GM23338 (cell line): ENCODE measurements at regions not wholly inside any gene's neighbourhood (a gene's known extent, or its start where the extent isn't known, plus 50 kb on each side); places are given as distances from the start of the nearest gene placed in this dataset.

Source experiments
- ATAC-seq: fragments of 200-7000 bp; cut with Tn5 transposase; 3 replicates; pipeline ENCODE4 v1.9.1; 2020
- DNase-seq: peaks from one replicate; pipeline ENCODE4 v3.0.0-alpha.2; 2015; ENCODE audit warnings: low spot score
- H2AFZ ChIP-seq: fragments of 200-600 bp; sonication (generic); 2 replicates; pipeline ENCODE4 v1.8.0; 2016; ENCODE audit warnings: antibody characterized with exemption, mild to moderate bottlenecking, moderate library complexity
- H3F3A ChIP-seq: fragments of 200-600 bp; sonication (generic); replicated peaks from 2 replicates; pipeline ENCODE4 v1.8.0; 2017; ENCODE audit warnings: antibody characterized with exemption, mixed run types, low read depth
- H3K27ac ChIP-seq: fragments of 200-600 bp; sonication (generic); 2 replicates; pipeline ENCODE4 v1.6.1; 2016; ENCODE audit warnings: low read depth
- H3K27me3 ChIP-seq: fragments of 200-600 bp; sonication (generic); 2 replicates; pipeline ENCODE4 v1.8.0; 2016; ENCODE audit warnings: mild to moderate bottlenecking, mixed run types, moderate library complexity; ENCODE audit not compliant: insufficient read depth
- H3K36me3 ChIP-seq: fragments of 200-600 bp; sonication (generic); 2 replicates; pipeline ENCODE4 v1.8.0; 2016; ENCODE audit warnings: mild to moderate bottlenecking; ENCODE audit not compliant: insufficient read depth
- H3K4me1 ChIP-seq: fragments of 200-600 bp; sonication (generic); 2 replicates; pipeline ENCODE4 v1.8.0; 2016; ENCODE audit warnings: mild to moderate bottlenecking, moderate library complexity; ENCODE audit not compliant: insufficient read depth
- H3K4me2 ChIP-seq: fragments of 200-600 bp; sonication (generic); 2 replicates; pipeline ENCODE4 v1.7.1; 2017; ENCODE audit warnings: mixed run types
- H3K4me3 ChIP-seq: fragments of 200-600 bp; sonication (generic); 2 replicates; pipeline ENCODE4 v1.6.1; 2016; ENCODE audit warnings: mixed run types
- H3K79me2 ChIP-seq: fragments of 200-600 bp; sonication (generic); replicated peaks from 2 replicates; pipeline ENCODE4 v1.8.0; 2017; ENCODE audit warnings: mild to moderate bottlenecking; ENCODE audit not compliant: insufficient read depth
- H3K9me2 ChIP-seq: fragments of 200-600 bp; sonication (generic); 2 replicates; pipeline ENCODE4 v1.8.0; 2017; ENCODE audit not compliant: insufficient read depth
- H4K20me1 ChIP-seq: fragments of 200-600 bp; sonication (generic); replicated peaks from 2 replicates; pipeline ENCODE4 v1.8.0; 2017; ENCODE audit warnings: mild to moderate bottlenecking; ENCODE audit not compliant: insufficient read depth
- H3K27ac Mint-ChIP-seq: 2 replicates; pipeline ENCODE4 v1.8.0; 2020; ENCODE audit warnings: inconsistent platforms, mild to moderate bottlenecking, moderate library complexity, mixed read lengths
- H3K27me3 Mint-ChIP-seq: 3 replicates; pipeline ENCODE4 v1.8.0; 2022; ENCODE audit warnings: low read depth, mild to moderate bottlenecking, moderate library complexity, mixed read lengths, inconsistent platforms; ENCODE audit not compliant: insufficient read depth, poor library complexity
- H3K36me3 Mint-ChIP-seq: 3 replicates; pipeline ENCODE4 v1.8.0; 2021; ENCODE audit warnings: low read depth, mild to moderate bottlenecking, inconsistent platforms, moderate library complexity, mixed read lengths
- H3K4me1 Mint-ChIP-seq: 3 replicates; pipeline ENCODE4 v1.8.0; 2020; ENCODE audit warnings: mild to moderate bottlenecking, inconsistent platforms, mixed read lengths
- H3K4me3 Mint-ChIP-seq: 3 replicates; pipeline ENCODE4 v1.8.0; 2021; ENCODE audit warnings: moderate library complexity, mild to moderate bottlenecking, inconsistent platforms, mixed read lengths
- H3K9me3 Mint-ChIP-seq: 3 replicates; pipeline ENCODE4 v1.8.0; 2020; ENCODE audit warnings: moderate library complexity, mild to moderate bottlenecking, inconsistent platforms, mixed read lengths
- CREB1 ChIP-seq: fragments of 250-450 bp; sonication (Bioruptor Pico); IDR thresholded peaks from 2 replicates; pipeline ENCODE4 v1.5.0; 2020; ENCODE audit warnings: low read depth, mild to moderate bottlenecking, moderate library complexity
- ETS1 ChIP-seq: IDR thresholded peaks from 2 replicates; pipeline ENCODE4 v1.6.1; 2016; ENCODE audit warnings: antibody characterized with exemption
- EZH2 ChIP-seq: fragments of 200-600 bp; sonication (generic); IDR thresholded peaks from one replicate; pipeline ENCODE4 v1.8.0; 2017; ENCODE audit warnings: antibody characterized with exemption, mild to moderate bottlenecking, low read depth; ENCODE audit not compliant: unreplicated experiment
- EZH2phosphoT487 ChIP-seq: fragments of 200-600 bp; sonication (generic); IDR thresholded peaks from one replicate; pipeline ENCODE4 v1.8.1; 2018; ENCODE audit warnings: antibody characterized with exemption; ENCODE audit not compliant: unreplicated experiment
- NANOG ChIP-seq: IDR thresholded peaks from 2 replicates; pipeline ENCODE4 v1.6.1; 2016; ENCODE audit warnings: antibody characterized with exemption, borderline replicate concordance
- STAT1 ChIP-seq: IDR thresholded peaks from one replicate; pipeline ENCODE4 v1.6.1; 2016; ENCODE audit warnings: antibody characterized with exemption; ENCODE audit not compliant: unreplicated experiment
- ZNF114 ChIP-seq: fragments of 250-450 bp; sonication (Bioruptor Pico); IDR thresholded peaks from 2 replicates; pipeline ENCODE4 v1.5.0; 2020; ENCODE audit warnings: mild to moderate bottlenecking, moderate library complexity
- TF ChIP-seq, protein P1 (sequence below), 2 experiments: fragments of 200-600 bp in 1 of 2; sonication (generic) in 1 of 2; conservative IDR thresholded peaks; 2 replicates each; pipeline versions ENCODE4 v1.5.1 to v1.6.1; 2016 to 2017; ENCODE audit warnings: antibody characterized with exemption in 2 of 2, low read depth in 2 of 2, mild to moderate bottlenecking in 2 of 2, moderate library complexity in 1 of 2
- TF ChIP-seq, protein P2 (sequence below): IDR thresholded peaks from one replicate; pipeline ENCODE4 v1.6.1; 2018; ENCODE audit warnings: antibody characterized with exemption; ENCODE audit not compliant: unreplicated experiment
- TF ChIP-seq, protein P3 (sequence below): fragments of 250-450 bp; sonication (Bioruptor Pico); IDR thresholded peaks from 2 replicates; pipeline ENCODE4 v1.5.0; 2020; ENCODE audit warnings: mild to moderate bottlenecking, moderate library complexity

- Histone ChIP-seq H3K27me3 (no peaks in the 10 kb centered on the region), H3K36me3 (no peaks in the 10 kb centered on the region)
These were observed 1427.7 kb upstream of the C9orf72 start for GRCh38 chr9:29001006-29001405.

More at GRCh38 chr9:29001006-29001405, 1427.7 kb upstream of the C9orf72 start:
- Histone ChIP-seq H3K4me2 (no peak overlapping the region), H3F3A (no peaks in the 10 kb centered on the region), H3K4me3 (no peak overlapping the region), H4K20me1 (no peaks in the 10 kb centered on the region), H3K79me2 (no peaks in the 10 kb centered on the region), H3K9me2 (no peaks in the 10 kb centered on the region), H3K27ac (no peak overlapping the region), H3K4me1 (no peaks in the 10 kb centered on the region), H2AFZ (no peak overlapping the region)
- no peak for ATAC-seq
- no peak overlapping the region for H3K27ac Mint-ChIP-seq
- H3K36me3 Mint-ChIP-seq: no peaks in the 10 kb centered on the region
- DNase-seq: no peak
- no peak for TF ChIP-seq ETS1
- TF ChIP-seq, protein P1, sequence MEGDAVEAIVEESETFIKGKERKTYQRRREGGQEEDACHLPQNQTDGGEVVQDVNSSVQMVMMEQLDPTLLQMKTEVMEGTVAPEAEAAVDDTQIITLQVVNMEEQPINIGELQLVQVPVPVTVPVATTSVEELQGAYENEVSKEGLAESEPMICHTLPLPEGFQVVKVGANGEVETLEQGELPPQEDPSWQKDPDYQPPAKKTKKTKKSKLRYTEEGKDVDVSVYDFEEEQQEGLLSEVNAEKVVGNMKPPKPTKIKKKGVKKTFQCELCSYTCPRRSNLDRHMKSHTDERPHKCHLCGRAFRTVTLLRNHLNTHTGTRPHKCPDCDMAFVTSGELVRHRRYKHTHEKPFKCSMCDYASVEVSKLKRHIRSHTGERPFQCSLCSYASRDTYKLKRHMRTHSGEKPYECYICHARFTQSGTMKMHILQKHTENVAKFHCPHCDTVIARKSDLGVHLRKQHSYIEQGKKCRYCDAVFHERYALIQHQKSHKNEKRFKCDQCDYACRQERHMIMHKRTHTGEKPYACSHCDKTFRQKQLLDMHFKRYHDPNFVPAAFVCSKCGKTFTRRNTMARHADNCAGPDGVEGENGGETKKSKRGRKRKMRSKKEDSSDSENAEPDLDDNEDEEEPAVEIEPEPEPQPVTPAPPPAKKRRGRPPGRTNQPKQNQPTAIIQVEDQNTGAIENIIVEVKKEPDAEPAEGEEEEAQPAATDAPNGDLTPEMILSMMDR (conservative IDR thresholded peaks at IDR 0.05; ENCODE audit: low read depth in 2 of 2): no peak
- no peak for TF ChIP-seq ZNF114 (CRISPR knock-in tag)
- no peak for TF ChIP-seq CREB1
- TF ChIP-seq STAT1: no peak
- TF ChIP-seq EZH2: no peak
- TF ChIP-seq, protein P2, sequence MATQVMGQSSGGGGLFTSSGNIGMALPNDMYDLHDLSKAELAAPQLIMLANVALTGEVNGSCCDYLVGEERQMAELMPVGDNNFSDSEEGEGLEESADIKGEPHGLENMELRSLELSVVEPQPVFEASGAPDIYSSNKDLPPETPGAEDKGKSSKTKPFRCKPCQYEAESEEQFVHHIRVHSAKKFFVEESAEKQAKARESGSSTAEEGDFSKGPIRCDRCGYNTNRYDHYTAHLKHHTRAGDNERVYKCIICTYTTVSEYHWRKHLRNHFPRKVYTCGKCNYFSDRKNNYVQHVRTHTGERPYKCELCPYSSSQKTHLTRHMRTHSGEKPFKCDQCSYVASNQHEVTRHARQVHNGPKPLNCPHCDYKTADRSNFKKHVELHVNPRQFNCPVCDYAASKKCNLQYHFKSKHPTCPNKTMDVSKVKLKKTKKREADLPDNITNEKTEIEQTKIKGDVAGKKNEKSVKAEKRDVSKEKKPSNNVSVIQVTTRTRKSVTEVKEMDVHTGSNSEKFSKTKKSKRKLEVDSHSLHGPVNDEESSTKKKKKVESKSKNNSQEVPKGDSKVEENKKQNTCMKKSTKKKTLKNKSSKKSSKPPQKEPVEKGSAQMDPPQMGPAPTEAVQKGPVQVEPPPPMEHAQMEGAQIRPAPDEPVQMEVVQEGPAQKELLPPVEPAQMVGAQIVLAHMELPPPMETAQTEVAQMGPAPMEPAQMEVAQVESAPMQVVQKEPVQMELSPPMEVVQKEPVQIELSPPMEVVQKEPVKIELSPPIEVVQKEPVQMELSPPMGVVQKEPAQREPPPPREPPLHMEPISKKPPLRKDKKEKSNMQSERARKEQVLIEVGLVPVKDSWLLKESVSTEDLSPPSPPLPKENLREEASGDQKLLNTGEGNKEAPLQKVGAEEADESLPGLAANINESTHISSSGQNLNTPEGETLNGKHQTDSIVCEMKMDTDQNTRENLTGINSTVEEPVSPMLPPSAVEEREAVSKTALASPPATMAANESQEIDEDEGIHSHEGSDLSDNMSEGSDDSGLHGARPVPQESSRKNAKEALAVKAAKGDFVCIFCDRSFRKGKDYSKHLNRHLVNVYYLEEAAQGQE: no peak
- TF ChIP-seq NANOG: no peak
- TF ChIP-seq, protein P3, sequence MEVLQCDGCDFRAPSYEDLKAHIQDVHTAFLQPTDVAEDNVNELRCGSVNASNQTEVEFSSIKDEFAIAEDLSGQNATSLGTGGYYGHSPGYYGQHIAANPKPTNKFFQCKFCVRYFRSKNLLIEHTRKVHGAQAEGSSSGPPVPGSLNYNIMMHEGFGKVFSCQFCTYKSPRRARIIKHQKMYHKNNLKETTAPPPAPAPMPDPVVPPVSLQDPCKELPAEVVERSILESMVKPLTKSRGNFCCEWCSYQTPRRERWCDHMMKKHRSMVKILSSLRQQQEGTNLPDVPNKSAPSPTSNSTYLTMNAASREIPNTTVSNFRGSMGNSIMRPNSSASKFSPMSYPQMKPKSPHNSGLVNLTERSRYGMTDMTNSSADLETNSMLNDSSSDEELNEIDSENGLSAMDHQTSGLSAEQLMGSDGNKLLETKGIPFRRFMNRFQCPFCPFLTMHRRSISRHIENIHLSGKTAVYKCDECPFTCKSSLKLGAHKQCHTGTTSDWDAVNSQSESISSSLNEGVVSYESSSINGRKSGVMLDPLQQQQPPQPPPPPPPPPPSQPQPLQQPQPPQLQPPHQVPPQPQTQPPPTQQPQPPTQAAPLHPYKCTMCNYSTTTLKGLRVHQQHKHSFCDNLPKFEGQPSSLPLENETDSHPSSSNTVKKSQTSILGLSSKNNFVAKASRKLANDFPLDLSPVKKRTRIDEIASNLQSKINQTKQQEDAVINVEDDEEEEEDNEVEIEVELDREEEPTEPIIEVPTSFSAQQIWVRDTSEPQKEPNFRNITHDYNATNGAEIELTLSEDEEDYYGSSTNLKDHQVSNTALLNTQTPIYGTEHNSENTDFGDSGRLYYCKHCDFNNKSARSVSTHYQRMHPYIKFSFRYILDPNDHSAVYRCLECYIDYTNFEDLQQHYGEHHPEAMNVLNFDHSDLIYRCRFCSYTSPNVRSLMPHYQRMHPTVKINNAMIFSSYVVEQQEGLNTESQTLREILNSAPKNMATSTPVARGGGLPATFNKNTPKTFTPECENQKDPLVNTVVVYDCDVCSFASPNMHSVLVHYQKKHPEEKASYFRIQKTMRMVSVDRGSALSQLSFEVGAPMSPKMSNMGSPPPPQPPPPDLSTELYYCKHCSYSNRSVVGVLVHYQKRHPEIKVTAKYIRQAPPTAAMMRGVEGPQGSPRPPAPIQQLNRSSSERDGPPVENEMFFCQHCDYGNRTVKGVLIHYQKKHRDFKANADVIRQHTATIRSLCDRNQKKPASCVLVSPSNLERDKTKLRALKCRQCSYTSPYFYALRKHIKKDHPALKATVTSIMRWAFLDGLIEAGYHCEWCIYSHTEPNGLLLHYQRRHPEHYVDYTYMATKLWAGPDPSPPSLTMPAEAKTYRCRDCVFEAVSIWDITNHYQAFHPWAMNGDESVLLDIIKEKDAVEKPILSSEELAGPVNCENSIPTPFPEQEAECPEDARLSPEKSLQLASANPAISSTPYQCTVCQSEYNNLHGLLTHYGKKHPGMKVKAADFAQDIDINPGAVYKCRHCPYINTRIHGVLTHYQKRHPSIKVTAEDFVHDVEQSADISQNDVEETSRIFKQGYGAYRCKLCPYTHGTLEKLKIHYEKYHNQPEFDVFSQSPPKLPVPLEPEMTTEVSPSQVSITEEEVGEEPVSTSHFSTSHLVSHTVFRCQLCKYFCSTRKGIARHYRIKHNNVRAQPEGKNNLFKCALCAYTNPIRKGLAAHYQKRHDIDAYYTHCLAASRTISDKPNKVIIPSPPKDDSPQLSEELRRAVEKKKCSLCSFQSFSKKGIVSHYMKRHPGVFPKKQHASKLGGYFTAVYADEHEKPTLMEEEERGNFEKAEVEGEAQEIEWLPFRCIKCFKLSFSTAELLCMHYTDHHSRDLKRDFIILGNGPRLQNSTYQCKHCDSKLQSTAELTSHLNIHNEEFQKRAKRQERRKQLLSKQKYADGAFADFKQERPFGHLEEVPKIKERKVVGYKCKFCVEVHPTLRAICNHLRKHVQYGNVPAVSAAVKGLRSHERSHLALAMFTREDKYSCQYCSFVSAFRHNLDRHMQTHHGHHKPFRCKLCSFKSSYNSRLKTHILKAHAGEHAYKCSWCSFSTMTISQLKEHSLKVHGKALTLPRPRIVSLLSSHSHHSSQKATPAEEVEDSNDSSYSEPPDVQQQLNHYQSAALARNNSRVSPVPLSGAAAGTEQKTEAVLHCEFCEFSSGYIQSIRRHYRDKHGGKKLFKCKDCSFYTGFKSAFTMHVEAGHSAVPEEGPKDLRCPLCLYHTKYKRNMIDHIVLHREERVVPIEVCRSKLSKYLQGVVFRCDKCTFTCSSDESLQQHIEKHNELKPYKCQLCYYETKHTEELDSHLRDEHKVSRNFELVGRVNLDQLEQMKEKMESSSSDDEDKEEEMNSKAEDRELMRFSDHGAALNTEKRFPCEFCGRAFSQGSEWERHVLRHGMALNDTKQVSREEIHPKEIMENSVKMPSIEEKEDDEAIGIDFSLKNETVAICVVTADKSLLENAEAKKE (CRISPR knock-in tag): no peak
- no peak for TF ChIP-seq EZH2phosphoT487
- no peaks in the 10 kb centered on the region for H3K4me1 Mint-ChIP-seq
- H3K27me3 Mint-ChIP-seq: no peaks in the 10 kb centered on the region
- H3K4me3 Mint-ChIP-seq: no peak overlapping the region
- no peaks in the 10 kb centered on the region for H3K9me3 Mint-ChIP-seq
